Chondrocyte (in vitro differentiated cells): ENCODE measurements at regions not wholly inside any gene's neighbourhood (a gene's known extent, or its start where the extent isn't known, plus 50 kb on each side); places are given as distances from the start of the nearest gene placed in this dataset.

Experiments
- DNase-seq: peaks from one replicate; pipeline ENCODE4 v3.0.0; 2021; ENCODE audit warnings: mixed read lengths, low spot score
- H3K27ac Mint-ChIP-seq: one replicate; pipeline ENCODE4 v1.8.0; 2021; ENCODE audit warnings: mild to moderate bottlenecking, moderate library complexity, mixed read lengths; ENCODE audit not compliant: unreplicated experiment
- H3K27me3 Mint-ChIP-seq: 2 replicates; pipeline ENCODE4 v1.8.0; 2021; ENCODE audit warnings: low read depth, mixed read lengths
- H3K36me3 Mint-ChIP-seq: 2 replicates; pipeline ENCODE4 v1.8.0; 2021; ENCODE audit warnings: low read depth, mixed read lengths
- H3K4me1 Mint-ChIP-seq: 2 replicates; pipeline ENCODE4 v1.8.0; 2021; ENCODE audit warnings: low read depth, mild to moderate bottlenecking, mixed read lengths
- H3K4me3 Mint-ChIP-seq: one replicate; pipeline ENCODE4 v1.8.0; 2021; ENCODE audit warnings: mild to moderate bottlenecking, moderate library complexity, mixed read lengths; ENCODE audit not compliant: unreplicated experiment
- H3K9me3 Mint-ChIP-seq: 2 replicates; pipeline ENCODE4 v1.8.0; 2021; ENCODE audit warnings: low read depth, mixed read lengths
- CTCF ChIP-seq: fragments of 200-600 bp; sonication (generic); IDR thresholded peaks from 2 replicates; pipeline ENCODE4 v1.5.0; 2021; ENCODE audit warnings: antibody characterized with exemption, mild to moderate bottlenecking, moderate library complexity

- Mint-ChIP-seq H3K27me3 (no peaks in the 10 kb centered on the region), H3K4me3 (no peak overlapping the region), H3K4me1 (peaks cover 40% of the 10 kb centered on the region), H3K9me3 (no peaks in the 10 kb centered on the region), H3K36me3 (no peaks in the 10 kb centered on the region), H3K27ac (no peak overlapping the region)
- no peak for DNase-seq
- TF ChIP-seq CTCF: no peak
Observed at GRCh38 chr7:17014686-17015085, 132.9 kb upstream of the AGR3 start.

DNA sequence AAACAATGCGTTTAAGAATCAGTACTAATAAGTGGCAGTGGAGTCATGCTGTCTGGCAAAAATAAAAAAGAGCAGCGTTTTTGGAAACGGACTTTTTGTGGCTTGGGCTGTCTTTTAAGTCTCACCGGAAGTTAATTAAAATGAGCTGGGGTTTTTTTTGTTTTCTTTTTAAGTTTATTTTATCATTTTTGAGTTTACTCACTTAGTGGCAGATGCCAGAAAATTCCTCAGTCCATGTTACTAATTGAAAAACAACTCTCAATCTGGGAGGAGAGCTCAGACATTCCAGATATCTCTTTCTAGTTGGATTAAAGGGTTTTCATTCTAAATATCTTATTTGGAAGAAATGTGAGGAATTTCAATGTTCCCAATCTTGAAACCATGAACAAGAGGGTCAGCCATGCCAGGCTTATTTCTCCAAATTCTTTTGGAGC lies 133.8 kb upstream of the AGR3 start:
- TF ChIP-seq CTCF: no peak
- H3K27me3 Mint-ChIP-seq: no peaks in the 10 kb centered on the region
- H3K4me3 Mint-ChIP-seq: no peak overlapping the region
- H3K9me3 Mint-ChIP-seq: no peaks in the 10 kb centered on the region
- H3K36me3 Mint-ChIP-seq: no peaks in the 10 kb centered on the region
- DNase-seq: no peak
- H3K4me1 Mint-ChIP-seq: peaks cover 35% of the 10 kb centered on the region
- peak overlapping the region; percentile 43 for H3K27ac Mint-ChIP-seq

DNA sequence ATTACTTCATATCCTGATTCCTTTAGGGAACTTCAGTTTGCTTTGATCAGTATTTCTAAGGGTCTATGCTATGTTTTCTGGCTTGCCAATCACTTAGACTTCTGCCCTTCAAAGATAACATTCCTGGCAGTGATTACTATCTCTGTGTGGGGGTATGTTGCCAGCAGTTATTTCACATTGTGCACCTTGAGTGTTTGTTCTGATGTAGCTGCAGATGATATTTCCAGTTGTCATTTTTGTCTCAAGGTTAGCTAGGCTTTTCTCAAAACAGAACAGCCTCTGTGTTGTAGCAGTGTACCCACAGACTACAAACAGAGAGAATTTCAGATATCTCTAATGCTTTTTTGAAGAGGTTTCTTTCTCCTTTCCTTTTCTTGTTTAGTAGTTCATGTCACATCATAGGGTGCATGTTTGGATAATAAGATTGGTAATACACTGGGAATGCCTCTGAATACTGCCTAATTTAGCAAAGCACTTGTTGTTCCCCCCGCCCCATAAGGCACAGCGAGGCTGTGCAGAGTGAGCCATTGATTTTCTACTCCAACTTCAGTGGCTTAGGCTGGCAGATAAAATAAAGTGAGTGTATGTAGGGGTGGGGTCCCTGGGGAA lies 134.7 kb upstream of the AGR3 start:
- peaks cover 37% of the 10 kb centered on the region for H3K4me1 Mint-ChIP-seq
- no peaks in the 10 kb centered on the region for H3K9me3 Mint-ChIP-seq
- DNase-seq: no peak
- H3K4me3 Mint-ChIP-seq: no peak overlapping the region
- no peak for TF ChIP-seq CTCF
- no peaks in the 10 kb centered on the region for H3K36me3 Mint-ChIP-seq
- H3K27ac Mint-ChIP-seq: no peak overlapping the region
- H3K27me3 Mint-ChIP-seq: no peaks in the 10 kb centered on the region

- H3K27me3 Mint-ChIP-seq: no peaks in the 10 kb centered on the region
- no peak for TF ChIP-seq CTCF
- no peak overlapping the region for H3K27ac Mint-ChIP-seq
Observed at GRCh38 chr7:17019106-17019505, 137.3 kb upstream of the AGR3 start.

DNA sequence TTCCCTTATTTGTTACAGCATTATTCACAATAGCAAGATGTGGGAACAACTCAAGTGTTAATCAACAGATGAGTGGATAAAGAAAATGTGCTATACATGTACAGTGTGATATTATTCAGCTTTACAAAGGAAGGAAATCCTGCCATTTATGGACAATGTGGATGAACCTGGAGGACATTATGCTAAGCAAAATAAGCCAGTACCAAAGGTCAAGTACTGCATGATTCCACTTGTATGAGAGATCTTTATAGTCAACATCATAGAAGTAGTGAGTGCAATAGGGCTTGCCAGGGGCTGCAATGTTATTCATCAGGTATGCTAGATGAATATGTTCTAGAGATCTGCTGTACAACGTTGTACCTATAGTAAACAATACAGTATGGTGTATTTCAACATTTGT lies 138.5 kb upstream of the AGR3 start:
- Mint-ChIP-seq H3K36me3 (no peaks in the 10 kb centered on the region), H3K4me3 (no peak overlapping the region), H3K27ac (no peak overlapping the region), H3K4me1 (peaks cover 30% of the 10 kb centered on the region), H3K9me3 (no peaks in the 10 kb centered on the region), H3K27me3 (no peaks in the 10 kb centered on the region)
- DNase-seq: no peak
- TF ChIP-seq CTCF: no peak

More at GRCh38 chr7:17019106-17019505, 137.3 kb upstream of the AGR3 start:
- no peak for DNase-seq
- H3K4me1 Mint-ChIP-seq: peaks cover 33% of the 10 kb centered on the region
- no peaks in the 10 kb centered on the region for H3K9me3 Mint-ChIP-seq
- H3K36me3 Mint-ChIP-seq: no peaks in the 10 kb centered on the region
- H3K4me3 Mint-ChIP-seq: no peak overlapping the region
